ENCODE measurements at regions not wholly inside any gene's neighbourhood (a gene's known extent, or its start where the extent isn't known, plus 50 kb on each side); places are given as distances from the start of the nearest gene placed in this dataset.

DNA sequence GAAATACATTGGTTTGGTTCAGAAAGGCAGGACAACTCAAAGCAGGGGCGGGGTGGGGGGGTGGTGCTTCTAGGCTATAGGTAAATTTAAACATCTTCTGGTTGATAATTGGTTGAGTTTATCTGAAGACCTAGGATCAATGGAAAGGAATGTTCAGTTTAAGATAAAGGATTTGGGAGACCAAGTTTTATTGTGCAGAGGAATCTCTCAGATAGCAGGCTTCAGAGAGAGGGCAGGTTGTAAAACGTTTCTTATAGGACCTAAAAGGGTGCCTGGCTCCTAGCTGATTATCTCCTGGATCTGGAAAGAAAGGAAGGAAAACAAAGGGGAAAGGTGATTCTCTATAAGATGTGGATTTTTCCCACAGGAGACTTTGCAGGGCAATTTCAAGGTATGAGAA, 94.0 kb downstream of the TMEM47 start:
- TF ChIP-seq, protein P1, sequence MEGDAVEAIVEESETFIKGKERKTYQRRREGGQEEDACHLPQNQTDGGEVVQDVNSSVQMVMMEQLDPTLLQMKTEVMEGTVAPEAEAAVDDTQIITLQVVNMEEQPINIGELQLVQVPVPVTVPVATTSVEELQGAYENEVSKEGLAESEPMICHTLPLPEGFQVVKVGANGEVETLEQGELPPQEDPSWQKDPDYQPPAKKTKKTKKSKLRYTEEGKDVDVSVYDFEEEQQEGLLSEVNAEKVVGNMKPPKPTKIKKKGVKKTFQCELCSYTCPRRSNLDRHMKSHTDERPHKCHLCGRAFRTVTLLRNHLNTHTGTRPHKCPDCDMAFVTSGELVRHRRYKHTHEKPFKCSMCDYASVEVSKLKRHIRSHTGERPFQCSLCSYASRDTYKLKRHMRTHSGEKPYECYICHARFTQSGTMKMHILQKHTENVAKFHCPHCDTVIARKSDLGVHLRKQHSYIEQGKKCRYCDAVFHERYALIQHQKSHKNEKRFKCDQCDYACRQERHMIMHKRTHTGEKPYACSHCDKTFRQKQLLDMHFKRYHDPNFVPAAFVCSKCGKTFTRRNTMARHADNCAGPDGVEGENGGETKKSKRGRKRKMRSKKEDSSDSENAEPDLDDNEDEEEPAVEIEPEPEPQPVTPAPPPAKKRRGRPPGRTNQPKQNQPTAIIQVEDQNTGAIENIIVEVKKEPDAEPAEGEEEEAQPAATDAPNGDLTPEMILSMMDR (IDR thresholded peaks at IDR 0.05), result no peak
- no peak for TF ChIP-seq POLR2AphosphoS5 (IDR thresholded peaks at IDR 0.05)

Measured in prostate gland (tissue), 2 donors.